GM12875 (cell line): ENCODE measurements at regions not wholly inside any gene's neighbourhood (a gene's known extent, or its start where the extent isn't known, plus 50 kb on each side); places are given as distances from the start of the nearest gene placed in this dataset.
"Not testable (repeated sequence)": the region's sequence is repeated elsewhere in the genome, so short reads cannot be mapped to it uniquely, and the experiment has no call there.

Experiments used
- H3K4me3 ChIP-seq: one replicate; pipeline ENCODE4 v1.5.1; 2011; ENCODE audit warnings: low read depth, low read length, control low read depth
- CTCF ChIP-seq: IDR thresholded peaks from 2 replicates; pipeline ENCODE4 v1.5.1; 2011; ENCODE audit warnings: low read depth, mild to moderate bottlenecking, control low read depth, inconsistent platforms, low read length, moderate library complexity, borderline replicate concordance; ENCODE audit not compliant: insufficient read depth

- not testable (repeated sequence) for H3K4me3 ChIP-seq
These were observed 56.6 kb downstream of the CHST2 start for GRCh38 chr3:143175940-143176894.

GRCh38 chr3:143177965-143178364, 58.4 kb downstream of the CHST2 start:
- not testable (repeated sequence) for H3K4me3 ChIP-seq

DNA sequence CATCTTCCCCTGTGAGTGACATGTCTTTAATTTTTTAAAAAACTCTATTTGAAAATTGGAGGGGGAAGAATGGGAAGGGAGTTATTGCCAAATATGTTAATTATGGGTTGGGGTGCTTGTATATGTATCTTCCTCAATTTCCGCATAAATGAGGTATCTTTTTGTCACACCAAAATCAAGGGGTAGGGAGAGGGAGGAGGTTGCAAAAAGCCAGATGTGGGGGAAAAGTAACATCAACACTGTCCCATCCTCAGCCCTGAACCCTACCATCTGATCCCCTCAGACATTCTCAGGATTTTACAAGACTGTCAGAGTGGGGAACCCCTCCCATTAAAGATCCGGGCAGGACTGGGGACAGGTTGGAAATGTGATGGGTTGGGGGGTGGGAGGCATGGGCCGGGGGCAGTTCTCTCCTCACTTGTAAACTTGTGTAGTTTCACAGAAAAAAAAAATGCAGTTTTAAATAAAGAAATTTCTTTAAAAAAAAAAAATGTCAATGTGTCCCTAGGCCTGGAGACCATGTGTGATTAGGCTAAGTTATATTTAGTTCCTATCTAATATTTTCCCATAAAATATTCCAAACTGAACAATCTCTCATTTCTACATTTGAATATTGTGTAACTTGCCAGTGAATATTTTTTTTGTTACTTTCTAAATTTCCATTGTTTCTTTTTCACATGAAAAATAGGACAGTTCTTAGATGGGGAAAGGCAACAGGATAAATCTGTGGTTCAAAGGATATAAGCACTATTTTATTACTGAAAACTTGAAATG, 59.4 kb downstream of the CHST2 start:
- not testable (repeated sequence) for H3K4me3 ChIP-seq

DNA sequence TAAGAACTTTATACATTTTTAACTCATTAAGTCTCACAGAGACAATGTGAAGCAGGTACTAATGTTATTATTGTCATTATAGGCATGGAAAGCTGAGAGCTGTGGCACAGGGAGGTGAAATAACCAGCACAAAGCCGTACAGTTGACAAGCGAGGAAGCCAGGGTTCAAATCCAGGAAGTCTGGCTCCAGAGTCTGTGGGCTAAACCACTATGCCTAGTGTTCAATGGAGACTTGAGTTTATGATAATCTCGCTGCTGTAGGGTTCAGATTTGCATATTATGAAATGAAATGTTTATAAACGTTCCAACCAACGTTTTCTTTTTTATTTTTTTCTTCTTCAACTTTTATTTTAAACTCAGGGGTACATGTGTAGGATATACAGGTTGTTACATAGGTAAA, 60.0 kb downstream of the CHST2 start:
- TF ChIP-seq CTCF = no peak
- no peak overlapping the region for H3K4me3 ChIP-seq

- H3K4me3 ChIP-seq = not testable (repeated sequence)
These were observed 61.3 kb downstream of the CHST2 start for GRCh38 chr3:143180860-143181259.

DNA sequence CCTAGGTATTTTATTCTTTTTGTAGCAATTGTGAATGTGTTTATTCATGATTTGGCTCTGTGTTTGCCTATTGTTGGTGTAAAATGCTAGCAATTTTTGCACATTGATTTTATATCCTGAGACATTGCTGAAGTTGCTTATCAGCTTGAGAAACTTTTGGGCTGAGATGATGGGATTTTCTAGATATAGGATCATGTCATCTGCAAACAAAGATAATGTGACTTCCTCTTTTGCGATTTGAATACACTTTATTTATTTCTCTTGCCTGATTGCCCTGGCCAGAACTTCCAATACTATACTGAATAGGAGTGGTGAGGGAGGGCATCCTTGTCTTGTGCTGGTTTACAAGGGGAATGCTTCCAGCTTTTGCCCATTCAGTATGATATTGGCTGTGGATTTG, 62.4 kb downstream of the CHST2 start:
- not testable (repeated sequence) for H3K4me3 ChIP-seq

DNA sequence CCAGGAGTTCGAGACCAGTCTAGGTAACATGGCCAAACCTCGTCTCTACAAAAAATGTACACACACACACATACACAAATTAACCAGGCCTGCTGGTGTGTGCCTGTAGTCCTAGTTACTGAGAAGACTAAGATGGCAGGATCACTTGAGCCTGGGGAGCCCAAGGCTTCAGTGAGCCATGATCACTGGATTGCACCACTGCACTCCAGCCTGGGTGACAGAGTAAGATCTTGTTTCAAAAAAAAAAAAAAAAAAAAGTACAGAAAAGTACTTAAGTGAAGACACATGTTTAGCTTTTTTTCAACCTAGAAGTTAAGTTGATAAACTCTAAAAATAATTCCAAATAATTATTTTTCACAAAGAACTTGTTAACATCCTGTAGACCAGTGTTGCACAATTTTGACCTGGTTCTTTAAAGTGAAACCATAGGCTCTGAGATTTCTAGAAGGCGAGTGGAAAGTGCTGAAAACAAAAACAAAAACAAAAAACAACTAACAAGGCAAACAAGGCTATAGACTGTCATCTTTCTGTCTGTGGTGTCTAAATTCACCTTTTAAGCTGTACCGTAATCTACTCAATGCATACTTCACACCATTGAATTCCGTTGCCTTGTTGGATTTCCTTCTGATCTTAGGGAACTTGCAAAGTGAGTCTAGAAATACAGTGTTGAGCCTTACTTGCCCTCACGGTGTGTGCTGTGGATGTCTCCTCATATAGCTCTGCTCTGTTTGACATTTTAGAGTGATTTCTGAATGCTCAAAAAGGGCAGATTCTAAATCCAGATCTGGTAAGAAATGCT, 63.5 kb downstream of the CHST2 start:
- TF ChIP-seq CTCF = no peak
- H3K4me3 ChIP-seq = no peak overlapping the region

DNA sequence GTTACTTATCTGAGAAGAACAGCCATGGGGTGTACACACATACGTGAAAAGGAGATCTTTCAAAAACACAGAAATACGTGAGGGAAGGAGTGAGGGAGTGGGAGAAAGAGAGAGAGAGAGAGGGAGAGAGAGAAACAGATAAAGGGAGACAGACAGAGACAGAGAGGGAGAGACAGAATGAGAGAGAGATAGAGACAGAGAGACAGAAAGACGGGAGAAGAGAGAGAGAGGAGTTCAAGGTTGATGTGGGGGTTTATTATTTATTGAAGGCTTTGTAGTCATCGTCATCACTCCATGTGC, 64.0 kb downstream of the CHST2 start:
- H3K4me3 ChIP-seq = no peak overlapping the region

DNA sequence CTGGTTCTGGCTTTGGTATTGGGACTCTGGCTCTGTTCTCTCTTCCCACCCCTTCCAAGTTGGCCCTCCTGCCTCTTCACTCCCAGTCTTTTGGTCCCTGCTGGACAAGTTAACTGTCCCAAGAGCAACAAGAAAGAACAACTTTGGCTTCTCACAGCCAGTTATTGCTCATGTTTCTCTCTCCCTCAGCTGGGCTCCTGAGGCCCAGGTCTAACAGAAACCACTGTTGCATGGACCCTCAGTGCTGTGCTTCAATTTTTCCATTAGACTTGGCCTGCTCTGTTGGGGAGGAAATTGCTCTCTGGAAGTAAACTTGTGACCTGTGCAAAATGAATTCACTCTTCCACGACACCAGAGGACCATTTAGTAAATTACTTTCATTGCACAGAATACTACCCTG, 64.5 kb downstream of the CHST2 start:
- no peak for TF ChIP-seq CTCF
- no peak overlapping the region for H3K4me3 ChIP-seq

More for the DNA sequence above, 64.0 kb downstream of the CHST2 start:
- TF ChIP-seq CTCF = no peak
